Right atrium auricular region (tissue), 2 donors: ENCODE measurements at regions not wholly inside any gene's neighbourhood (a gene's known extent, or its start where the extent isn't known, plus 50 kb on each side); places are given as distances from the start of the nearest gene placed in this dataset.

ENCODE experiments used
- DNase-seq: peaks from one replicate; pipeline ENCODE4 v3.0.0-alpha.2; 2019; ENCODE audit warnings: low spot score
- H3K27ac ChIP-seq, 2 donors: fragments of 200-600 bp; sonication (generic); 1 replicate in 1 of 2; 2 replicates in 1 of 2; pipeline ENCODE4 v1.5.1; 2016 to 2019
- H3K27me3 ChIP-seq, 2 donors: fragments of 200-600 bp; sonication (generic); one replicate each; pipeline versions ENCODE4 v1.5.1 to v1.6.0; 2017 to 2019
- H3K36me3 ChIP-seq: fragments of 200-600 bp; sonication (generic); one replicate; pipeline ENCODE4 v1.5.1; 2016
- H3K4me1 ChIP-seq, 2 donors: fragments of 200-600 bp; sonication (generic); one replicate each; pipeline versions ENCODE4 v1.5.1 to v1.6.0; 2017 to 2019
- H3K4me3 ChIP-seq, 2 donors: fragments of 200-600 bp; sonication (generic); 1 replicate in 1 of 2; 2 replicates in 1 of 2; pipeline ENCODE4 v1.5.1; 2017 to 2019; ENCODE audit warnings: mild to moderate bottlenecking in 1 of 2, moderate library complexity in 1 of 2
- H3K9me3 ChIP-seq, 2 donors: fragments of 200-600 bp; sonication (generic); one replicate each; pipeline ENCODE4 v1.5.1; 2019
- CTCF ChIP-seq, 2 donors: fragments of 200-600 bp; sonication (generic); IDR thresholded peaks; one replicate each; pipeline ENCODE4 v1.5.1; 2019; ENCODE audit warnings: antibody characterized with exemption in 2 of 2

- Histone ChIP-seq H3K27me3 (no peaks in the 10 kb centered on the region), H3K4me3 (no peak overlapping the region), H3K27ac (no peak overlapping the region), H3K4me1 (no peaks in the 10 kb centered on the region), H3K9me3 (peaks cover 0 to 5% of the 10 kb centered on the region in 2 donors), H3K36me3 (no peaks in the 10 kb centered on the region)
- DNase-seq = no peak
- TF ChIP-seq CTCF (IDR thresholded peaks at IDR 0.05) = no peak
Observed at GRCh38 chr4:56746639-56747038, 65.5 kb upstream of the HOPX start.

- no peaks in the 10 kb centered on the region for H3K27me3 ChIP-seq
- no peaks in the 10 kb centered on the region for H3K36me3 ChIP-seq
- DNase-seq = no peak
- H3K27ac ChIP-seq = no peak overlapping the region
- no peaks in the 10 kb centered on the region for H3K4me1 ChIP-seq
- peaks cover 0 to 3% of the 10 kb centered on the region in 2 donors for H3K9me3 ChIP-seq
- H3K4me3 ChIP-seq = no peak overlapping the region
- no peak for TF ChIP-seq CTCF (IDR thresholded peaks at IDR 0.05)
Observed at GRCh38 chr4:56745042-56745441, 63.9 kb upstream of the HOPX start.

GRCh38 chr4:56744030-56744429, 62.9 kb upstream of the HOPX start:
- no peak for DNase-seq
- no peak for TF ChIP-seq CTCF (IDR thresholded peaks at IDR 0.05)
- Histone ChIP-seq H3K4me1 (no peaks in the 10 kb centered on the region), H3K36me3 (no peaks in the 10 kb centered on the region), H3K27ac (no peak overlapping the region), H3K27me3 (no peaks in the 10 kb centered on the region), H3K9me3 (no peaks in the 10 kb centered on the region), H3K4me3 (no peak overlapping the region)

GRCh38 chr4:56743550-56743949, 62.5 kb upstream of the HOPX start:
- no peak for TF ChIP-seq CTCF (IDR thresholded peaks at IDR 0.05)
- H3K4me1 ChIP-seq = no peaks in the 10 kb centered on the region
- H3K27ac ChIP-seq = no peak overlapping the region
- H3K27me3 ChIP-seq = no peaks in the 10 kb centered on the region
- no peak for DNase-seq
- no peaks in the 10 kb centered on the region for H3K9me3 ChIP-seq
- H3K36me3 ChIP-seq = no peaks in the 10 kb centered on the region
- no peak overlapping the region for H3K4me3 ChIP-seq

- Histone ChIP-seq H3K9me3 (no peaks in the 10 kb centered on the region), H3K27me3 (no peaks in the 10 kb centered on the region), H3K4me3 (no peak overlapping the region), H3K36me3 (no peaks in the 10 kb centered on the region), H3K4me1 (no peaks in the 10 kb centered on the region), H3K27ac (no peak overlapping the region)
- no peak for TF ChIP-seq CTCF (IDR thresholded peaks at IDR 0.05)
- no peak for DNase-seq
Observed at GRCh38 chr4:56742080-56742871, 61.2 kb upstream of the HOPX start.

- H3K27ac ChIP-seq = no peak overlapping the region
- TF ChIP-seq CTCF (IDR thresholded peaks at IDR 0.05) = no peak
- H3K9me3 ChIP-seq = no peaks in the 10 kb centered on the region
- no peak for DNase-seq
- no peak overlapping the region for H3K4me3 ChIP-seq
- H3K36me3 ChIP-seq = no peaks in the 10 kb centered on the region
- no peaks in the 10 kb centered on the region for H3K4me1 ChIP-seq
- no peaks in the 10 kb centered on the region for H3K27me3 ChIP-seq
Observed at GRCh38 chr4:56741595-56741994, 60.5 kb upstream of the HOPX start.
